Suprapubic skin (tissue), 4 donors: ENCODE measurements at regions not wholly inside any gene's neighbourhood (a gene's known extent, or its start where the extent isn't known, plus 50 kb on each side); places are given as distances from the start of the nearest gene placed in this dataset.

Source experiments
- POLR2A ChIP-seq, 2 donors: fragments of 450-650 bp; IDR thresholded peaks; one replicate each; pipeline ENCODE4 v1.6.1; 2017; ENCODE audit warnings: antibody characterized with exemption in 2 of 2, mild to moderate bottlenecking in 2 of 2, moderate library complexity in 2 of 2
- POLR2AphosphoS5 ChIP-seq, 3 donors: sonication (generic); formaldehyde crosslinking; IDR thresholded peaks; one replicate each; pipeline ENCODE4 v1.6.1; 2017; ENCODE audit warnings: antibody characterized with exemption in 3 of 3
- TF ChIP-seq, protein P1 (sequence below), 2 donors: fragments of 200-600 bp in 1 of 2; fragments of 450-650 bp in 1 of 2; sonication (generic) in 1 of 2; IDR thresholded peaks; one replicate each; pipeline ENCODE4 v1.5.1; 2016 to 2019; ENCODE audit warnings: antibody characterized with exemption in 2 of 2, mild to moderate bottlenecking in 1 of 2, moderate library complexity in 1 of 2

DNA sequence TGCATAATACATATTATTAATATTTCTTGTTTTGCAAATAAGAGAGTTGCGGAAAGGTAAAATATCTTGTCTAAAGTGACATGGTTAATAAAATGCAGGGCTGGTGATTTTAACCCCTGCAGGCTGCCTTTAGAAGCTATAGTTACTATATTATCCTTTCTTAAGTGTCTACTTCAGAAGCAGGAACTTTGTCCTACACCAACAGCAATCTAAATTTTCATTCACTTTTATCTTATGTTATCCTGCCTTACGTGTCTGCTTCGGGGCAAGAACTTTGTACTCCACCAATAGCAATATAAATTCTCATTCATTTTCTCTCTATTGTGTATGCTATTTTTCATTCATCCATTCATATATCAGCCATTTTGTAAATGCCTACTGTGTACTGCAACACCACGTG, 719.5 kb downstream of the TLR4 start:
- TF ChIP-seq, protein P1, sequence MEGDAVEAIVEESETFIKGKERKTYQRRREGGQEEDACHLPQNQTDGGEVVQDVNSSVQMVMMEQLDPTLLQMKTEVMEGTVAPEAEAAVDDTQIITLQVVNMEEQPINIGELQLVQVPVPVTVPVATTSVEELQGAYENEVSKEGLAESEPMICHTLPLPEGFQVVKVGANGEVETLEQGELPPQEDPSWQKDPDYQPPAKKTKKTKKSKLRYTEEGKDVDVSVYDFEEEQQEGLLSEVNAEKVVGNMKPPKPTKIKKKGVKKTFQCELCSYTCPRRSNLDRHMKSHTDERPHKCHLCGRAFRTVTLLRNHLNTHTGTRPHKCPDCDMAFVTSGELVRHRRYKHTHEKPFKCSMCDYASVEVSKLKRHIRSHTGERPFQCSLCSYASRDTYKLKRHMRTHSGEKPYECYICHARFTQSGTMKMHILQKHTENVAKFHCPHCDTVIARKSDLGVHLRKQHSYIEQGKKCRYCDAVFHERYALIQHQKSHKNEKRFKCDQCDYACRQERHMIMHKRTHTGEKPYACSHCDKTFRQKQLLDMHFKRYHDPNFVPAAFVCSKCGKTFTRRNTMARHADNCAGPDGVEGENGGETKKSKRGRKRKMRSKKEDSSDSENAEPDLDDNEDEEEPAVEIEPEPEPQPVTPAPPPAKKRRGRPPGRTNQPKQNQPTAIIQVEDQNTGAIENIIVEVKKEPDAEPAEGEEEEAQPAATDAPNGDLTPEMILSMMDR (IDR thresholded peaks at IDR 0.05) = no peak
- TF ChIP-seq POLR2A (IDR thresholded peaks at IDR 0.05) (no peak), POLR2AphosphoS5 (IDR thresholded peaks at IDR 0.05) (no peak)
